ENCODE measurements at regions not wholly inside any gene's neighbourhood (a gene's known extent, or its start where the extent isn't known, plus 50 kb on each side); places are given as distances from the start of the nearest gene placed in this dataset.

GRCh38 chr2:145043399-145043834 lies 523.5 kb upstream of the ZEB2 start:
- H3K4me3 ChIP-seq (ENCODE audit: low read length): no peak overlapping the region
- Mint-ChIP-seq H3K4me3 (no peak overlapping the region), H3K27ac (no peak overlapping the region), H3K27me3 (no peaks in the 10 kb centered on the region), H3K9me3 (no peaks in the 10 kb centered on the region), H3K4me1 (ENCODE audit: low read depth) (no peaks in the 10 kb centered on the region), H3K36me3 (ENCODE audit: low read depth) (no peaks in the 10 kb centered on the region)
- H3K27me3 ChIP-seq (ENCODE audit: control insufficient read depth in 1 of 2, insufficient read depth in 2 of 2, low read length in 2 of 2): no peaks in the 10 kb centered on the region
- no peaks in the 10 kb centered on the region for H3K9me3 ChIP-seq (ENCODE audit: control insufficient read depth in 1 of 2, insufficient read depth in 1 of 2, low read length in 2 of 2)
- H3K27ac ChIP-seq (ENCODE audit: low read depth in 1 of 2, low read length in 2 of 2): no peak overlapping the region
- DNase-seq (no peak), ATAC-seq (ENCODE audit: poor library complexity) (no peak)
- no peaks in the 10 kb centered on the region for H3K36me3 ChIP-seq (ENCODE audit: insufficient read depth, low read length)
- intact Hi-C loops (cut with DNase I, micrococcal nuclease): no loop called here
- H3K4me1 ChIP-seq (ENCODE audit: insufficient read depth, low read length): no peaks in the 10 kb centered on the region
- ChIA-PET POLR2A (no interaction called here), CTCF (no interaction called here)
- TF ChIP-seq, protein P1, sequence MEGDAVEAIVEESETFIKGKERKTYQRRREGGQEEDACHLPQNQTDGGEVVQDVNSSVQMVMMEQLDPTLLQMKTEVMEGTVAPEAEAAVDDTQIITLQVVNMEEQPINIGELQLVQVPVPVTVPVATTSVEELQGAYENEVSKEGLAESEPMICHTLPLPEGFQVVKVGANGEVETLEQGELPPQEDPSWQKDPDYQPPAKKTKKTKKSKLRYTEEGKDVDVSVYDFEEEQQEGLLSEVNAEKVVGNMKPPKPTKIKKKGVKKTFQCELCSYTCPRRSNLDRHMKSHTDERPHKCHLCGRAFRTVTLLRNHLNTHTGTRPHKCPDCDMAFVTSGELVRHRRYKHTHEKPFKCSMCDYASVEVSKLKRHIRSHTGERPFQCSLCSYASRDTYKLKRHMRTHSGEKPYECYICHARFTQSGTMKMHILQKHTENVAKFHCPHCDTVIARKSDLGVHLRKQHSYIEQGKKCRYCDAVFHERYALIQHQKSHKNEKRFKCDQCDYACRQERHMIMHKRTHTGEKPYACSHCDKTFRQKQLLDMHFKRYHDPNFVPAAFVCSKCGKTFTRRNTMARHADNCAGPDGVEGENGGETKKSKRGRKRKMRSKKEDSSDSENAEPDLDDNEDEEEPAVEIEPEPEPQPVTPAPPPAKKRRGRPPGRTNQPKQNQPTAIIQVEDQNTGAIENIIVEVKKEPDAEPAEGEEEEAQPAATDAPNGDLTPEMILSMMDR (IDR thresholded peaks at IDR 0.05): no peak

DNA sequence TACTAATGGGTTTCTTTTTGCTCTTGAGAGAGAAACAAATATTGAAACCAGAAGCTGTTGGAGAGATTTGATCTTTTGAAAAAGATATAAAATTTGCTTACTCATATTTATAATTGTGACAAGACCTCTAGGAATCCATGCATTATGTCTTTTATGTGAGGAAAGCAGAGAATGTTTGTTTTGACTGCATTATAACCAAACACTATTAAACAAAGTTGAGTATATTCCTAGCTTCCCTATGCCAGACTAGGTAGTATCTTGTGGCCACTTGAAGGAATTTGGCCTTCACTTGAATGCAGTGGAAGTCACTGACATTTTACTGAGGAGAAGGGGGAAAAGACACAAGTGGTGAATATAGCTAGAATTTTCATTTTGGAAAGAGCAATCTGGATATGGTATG lies 521.8 kb upstream of the ZEB2 start:
- no peaks in the 10 kb centered on the region for H3K27me3 ChIP-seq (ENCODE audit: control insufficient read depth in 1 of 2, insufficient read depth in 2 of 2, low read length in 2 of 2)
- H3K4me3 Mint-ChIP-seq: no peak overlapping the region
- no peak overlapping the region for H3K27ac ChIP-seq (ENCODE audit: low read depth in 1 of 2, low read length in 2 of 2)
- H3K36me3 Mint-ChIP-seq (ENCODE audit: low read depth): no peaks in the 10 kb centered on the region
- no peaks in the 10 kb centered on the region for H3K9me3 ChIP-seq (ENCODE audit: control insufficient read depth in 1 of 2, insufficient read depth in 1 of 2, low read length in 2 of 2)
- H3K4me3 ChIP-seq (ENCODE audit: low read length): no peak overlapping the region
- POLR2A ChIA-PET: no interaction called here
- H3K27ac Mint-ChIP-seq: no peak overlapping the region
- H3K36me3 ChIP-seq (ENCODE audit: insufficient read depth, low read length): no peaks in the 10 kb centered on the region
- CTCF ChIA-PET: no interaction called here
- H3K4me1 ChIP-seq (ENCODE audit: insufficient read depth, low read length): no peaks in the 10 kb centered on the region
- intact Hi-C loops (cut with DNase I, micrococcal nuclease): no loop called here
- H3K4me1 Mint-ChIP-seq (ENCODE audit: low read depth): no peaks in the 10 kb centered on the region
- H3K9me3 Mint-ChIP-seq: no peaks in the 10 kb centered on the region
- ATAC-seq (ENCODE audit: poor library complexity) (no peak), DNase-seq (no peak)
- TF ChIP-seq, protein P1 (IDR thresholded peaks at IDR 0.05): no peak
- no peaks in the 10 kb centered on the region for H3K27me3 Mint-ChIP-seq

DNA sequence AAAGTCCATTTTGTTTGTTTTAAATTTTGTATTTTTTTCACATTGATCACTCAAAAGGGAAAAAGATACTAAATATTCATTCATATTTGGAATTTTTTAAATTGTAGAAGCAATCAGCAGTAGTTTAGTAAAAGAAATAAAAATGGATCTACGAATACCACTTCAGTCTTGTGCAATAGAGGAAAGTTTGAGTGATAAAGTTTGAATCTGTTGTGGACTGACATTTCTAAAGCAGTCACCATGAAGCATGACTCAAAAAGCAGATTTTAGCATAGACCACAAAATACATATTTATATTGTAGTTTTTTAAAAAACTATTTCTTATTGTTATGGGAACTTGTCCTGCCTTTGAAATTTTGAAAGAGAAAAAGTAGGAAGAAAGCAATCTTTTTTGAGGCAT lies 520.5 kb upstream of the ZEB2 start:
- ATAC-seq (ENCODE audit: poor library complexity) (no peak), DNase-seq (no peak)
- H3K36me3 ChIP-seq (ENCODE audit: insufficient read depth, low read length): no peaks in the 10 kb centered on the region
- TF ChIP-seq, protein P1 (IDR thresholded peaks at IDR 0.05): no peak
- H3K27ac ChIP-seq (ENCODE audit: low read depth in 1 of 2, low read length in 2 of 2): no peak overlapping the region
- no peaks in the 10 kb centered on the region for H3K9me3 ChIP-seq (ENCODE audit: control insufficient read depth in 1 of 2, insufficient read depth in 1 of 2, low read length in 2 of 2)
- CTCF ChIA-PET: no interaction called here
- no peaks in the 10 kb centered on the region for H3K4me1 Mint-ChIP-seq (ENCODE audit: low read depth)
- intact Hi-C loops (cut with DNase I, micrococcal nuclease): no loop called here
- H3K9me3 Mint-ChIP-seq: no peaks in the 10 kb centered on the region
- H3K4me3 Mint-ChIP-seq: no peak overlapping the region
- no peaks in the 10 kb centered on the region for H3K36me3 Mint-ChIP-seq (ENCODE audit: low read depth)
- H3K27me3 Mint-ChIP-seq: no peaks in the 10 kb centered on the region
- H3K4me3 ChIP-seq (ENCODE audit: low read length): no peak overlapping the region
- H3K27ac Mint-ChIP-seq: no peak overlapping the region
- no peaks in the 10 kb centered on the region for H3K4me1 ChIP-seq (ENCODE audit: insufficient read depth, low read length)
- H3K27me3 ChIP-seq (ENCODE audit: control insufficient read depth in 1 of 2, insufficient read depth in 2 of 2, low read length in 2 of 2): no peaks in the 10 kb centered on the region
- POLR2A ChIA-PET: no interaction called here
